K562 (cell line): ENCODE measurements at regions not wholly inside any gene's neighbourhood (a gene's known extent, or its start where the extent isn't known, plus 50 kb on each side); places are given as distances from the start of the nearest gene placed in this dataset.

Experiments
- ATAC-seq: fragments of 200-7000 bp; cut with Tn5 transposase; 3 replicates; pipeline ENCODE4 v1.9.1; 2020; ENCODE audit warnings: moderate library complexity
- BruUV-seq: library from RNA; stranded (reverse); fragments of 400-500 nt; replicated peaks from 2 replicates; lab custom pipeline; 2021; lab: Mats Ljungman, UMichigan
- CTCF ChIA-PET: fragments of 300-600 bp; formaldehyde crosslinking; extraction: SDS; loops from one replicate; lab custom pipeline; 2021; ENCODE audit warnings: low intra/inter-chr PET ratio; lab: Yijun Ruan, JAX
- POLR2A ChIA-PET: fragments of 300-600, 350-650 bp; sonication (Branson Sonifier 250); formaldehyde crosslinking; extraction: SDS; loops from one replicate; lab custom pipeline; 2021; ENCODE audit warnings: antibody characterized with exemption, inconsistent platforms; lab: Yijun Ruan, JAX
- DNase-seq, 4 experiments: peaks; one replicate each; pipeline versions ENCODE4 v3.0.0 to v3.0.0-alpha.2; 2011 to 2018; ENCODE audit warnings: low spot score in 3 of 4, mixed read lengths in 3 of 4; ENCODE audit errors: extremely low read depth in 1 of 4
- FAIRE-seq: peaks from 2 replicates; lab custom pipeline; 2011; peaks lifted over from hg19 to GRCh38; lab: Jason Lieb, UNC
- H2AFZ ChIP-seq: 2 replicates; pipeline ENCODE4 v1.6.0; 2011; ENCODE audit warnings: low read depth, low read length, control low read depth, inconsistent platforms
- H3K27ac ChIP-seq: fragments of 200-600 bp; 3 replicates; pipeline ENCODE4 v1.8.0; 2011; ENCODE audit warnings: low read depth, mild to moderate bottlenecking, control low read depth, inconsistent platforms, low read length, moderate library complexity, mixed read lengths; ENCODE audit errors: extremely low read depth
- H3K27me3 ChIP-seq, 2 experiments: fragments of 300-600 bp in 1 of 2; 2 replicates in 1 of 2; 3 replicates in 1 of 2; pipeline versions ENCODE4 v1.6.0 to v1.8.0; 2011; ENCODE audit warnings: inconsistent platforms in 2 of 2, low read length in 2 of 2, mild to moderate bottlenecking in 1 of 2, mixed read lengths in 1 of 2, moderate library complexity in 1 of 2; ENCODE audit not compliant: control insufficient read depth in 2 of 2, insufficient read depth in 2 of 2
- H3K36me3 ChIP-seq: fragments of 300-600 bp; 3 replicates; pipeline ENCODE4 v1.8.0; 2011; ENCODE audit warnings: mild to moderate bottlenecking, low read length, inconsistent platforms; ENCODE audit not compliant: control insufficient read depth, insufficient read depth
- H3K4me1 ChIP-seq, 2 experiments: fragments of 200-600 bp in 1 of 2; replicated peaks in 1 of 2; 2 replicates in 1 of 2; 3 replicates in 1 of 2; pipeline versions ENCODE4 v1.5.1 to v1.8.0; 2011; ENCODE audit warnings: inconsistent platforms in 2 of 2, low read length in 2 of 2, mild to moderate bottlenecking in 1 of 2, mixed read lengths in 1 of 2, moderate library complexity in 1 of 2; ENCODE audit not compliant: control insufficient read depth in 2 of 2, insufficient read depth in 2 of 2
- H3K4me2 ChIP-seq: 2 replicates; pipeline ENCODE4 v1.6.1; 2011; ENCODE audit warnings: low read length, control low read depth, inconsistent platforms, mixed read lengths; ENCODE audit not compliant: insufficient read depth
- H3K4me3 ChIP-seq: fragments of 200-600 bp; sonication (generic), shearing (Covaris generic); 2 replicates; pipeline ENCODE4 v1.5.1; 2016; ENCODE audit warnings: control low read depth, inconsistent platforms
- H3K79me2 ChIP-seq: fragments of 200-600 bp; 3 replicates; pipeline ENCODE4 v1.8.0; 2011; ENCODE audit warnings: low read length, inconsistent platforms; ENCODE audit not compliant: control insufficient read depth, insufficient read depth
- H3K9ac ChIP-seq, 2 experiments: 2 replicates each; pipeline versions ENCODE4 v1.6.0 to v1.6.1; 2011; ENCODE audit warnings: low read depth in 2 of 2, low read length in 2 of 2, control low read depth in 1 of 2, inconsistent platforms in 1 of 2, mild to moderate bottlenecking in 1 of 2, mixed read lengths in 1 of 2; ENCODE audit not compliant: insufficient read depth in 1 of 2
- H3K9me1 ChIP-seq: one replicate; pipeline ENCODE4 v1.6.0; 2011; ENCODE audit warnings: inconsistent platforms, mild to moderate bottlenecking, low read length, moderate library complexity; ENCODE audit not compliant: control insufficient read depth, insufficient read depth
- H3K9me3 ChIP-seq: replicated peaks from 2 replicates; pipeline ENCODE4 v1.5.1; 2011; ENCODE audit warnings: low read depth, low read length, inconsistent platforms; ENCODE audit not compliant: control insufficient read depth, insufficient read depth
- H4K20me1 ChIP-seq: replicated peaks from 2 replicates; pipeline ENCODE4 v1.6.1; 2011; ENCODE audit warnings: low read length, inconsistent platforms, mixed read lengths; ENCODE audit not compliant: control insufficient read depth, insufficient read depth
- BRF1 ChIP-seq: IDR thresholded peaks from 3 replicates; pipeline ENCODE4 v1.6.1; 2011; ENCODE audit warnings: borderline replicate concordance, mild to moderate bottlenecking; ENCODE audit not compliant: insufficient read length; ENCODE audit errors: extremely low read depth
- CBX8 ChIP-seq: fragments of 200-600 bp; sonication (generic); IDR thresholded peaks from 2 replicates; pipeline ENCODE4 v1.6.1; 2012; ENCODE audit warnings: borderline replicate concordance, mixed run types, low read depth, mild to moderate bottlenecking, moderate library complexity, mixed read lengths, low read length, control low read depth, inconsistent platforms; ENCODE audit not compliant: poor library complexity, severe bottlenecking; ENCODE audit errors: extremely low read depth
- CHD2 ChIP-seq: IDR thresholded peaks from 2 replicates; pipeline ENCODE4 v1.6.1; 2011; ENCODE audit warnings: low read depth, low read length
- EZH2 ChIP-seq: IDR thresholded peaks from 2 replicates; pipeline ENCODE4 v1.6.1; 2012; ENCODE audit warnings: low read depth, mild to moderate bottlenecking, inconsistent platforms, low read length, borderline replicate concordance
- NUFIP1 ChIP-seq: fragments of 450-650 bp; IDR thresholded peaks from 2 replicates; pipeline ENCODE4 v1.6.1; 2018; ENCODE audit not compliant: partially characterized antibody
- RNF2 ChIP-seq: sonication (generic); IDR thresholded peaks from 2 replicates; pipeline ENCODE4 v1.6.1; 2016
- SIN3B ChIP-seq: fragments of 450-650 bp; IDR thresholded peaks from 2 replicates; pipeline ENCODE4 v1.6.1; 2017; ENCODE audit warnings: low read depth, mild to moderate bottlenecking, moderate library complexity
- SRSF3 ChIP-seq: fragments of 200-400 bp; formaldehyde crosslinking; IDR thresholded peaks from 2 replicates; pipeline ENCODE4 v1.6.1; 2016; ENCODE audit warnings: mild to moderate bottlenecking, low read length, moderate library complexity; ENCODE audit not compliant: insufficient read depth
- ZFP30 ChIP-seq: fragments of 250-450 bp; sonication (Bioruptor Pico); IDR thresholded peaks from 2 replicates; pipeline ENCODE4 v1.8.0; 2022; ENCODE audit warnings: moderate library complexity, mild to moderate bottlenecking, inconsistent platforms, borderline replicate concordance
- ZFX ChIP-seq: sonication (generic); formaldehyde crosslinking; IDR thresholded peaks from 2 replicates; pipeline ENCODE4 v1.8.0; 2022; ENCODE audit warnings: mild to moderate bottlenecking, missing genetic modification reagents, moderate library complexity
- ZNF766 ChIP-seq: fragments of 200-800 bp; sonication (Bioruptor generic); conservative IDR thresholded peaks from 2 replicates; pipeline ENCODE4 v1.6.1; 2016; ENCODE audit warnings: missing genetic modification characterization, missing compliant biosample characterization
- WGBS: fragments of 100-300 bp; shearing (Covaris generic); methylation state at CpG from one replicate; pipeline ENCODE4 v1.1.6; 2016; ENCODE audit warnings: low coverage, mixed read lengths; ENCODE audit not compliant: insufficient coverage; ENCODE audit errors: missing lambda C conversion rate; 5-methylcytosine and 5-hydroxymethylcytosine counted together
- in situ Hi-C: fragments of 300-500 bp; cut with MboI; formaldehyde crosslinking; loops from 4 replicates; pipeline ENCODE4 v1.15.0; 2018; ENCODE audit warnings: inconsistent platforms, mixed read lengths
- intact Hi-C: fragments of 100-400 bp; cut with micrococcal nuclease; formaldehyde crosslinking; loops from 2 replicates; pipeline ENCODE4 v1.14.2; 2022
- TF ChIP-seq, protein P1 (sequence below): fragments of 250-450 bp; sonication (Bioruptor Pico); IDR thresholded peaks from 2 replicates; pipeline ENCODE4 v1.5.0; 2020; ENCODE audit warnings: mild to moderate bottlenecking
- TF ChIP-seq, protein P2 (sequence below): conservative IDR thresholded peaks from 2 replicates; pipeline ENCODE4 v1.6.1; 2011; ENCODE audit warnings: low read depth, mild to moderate bottlenecking, low read length; ENCODE audit not compliant: control insufficient read depth

DNA sequence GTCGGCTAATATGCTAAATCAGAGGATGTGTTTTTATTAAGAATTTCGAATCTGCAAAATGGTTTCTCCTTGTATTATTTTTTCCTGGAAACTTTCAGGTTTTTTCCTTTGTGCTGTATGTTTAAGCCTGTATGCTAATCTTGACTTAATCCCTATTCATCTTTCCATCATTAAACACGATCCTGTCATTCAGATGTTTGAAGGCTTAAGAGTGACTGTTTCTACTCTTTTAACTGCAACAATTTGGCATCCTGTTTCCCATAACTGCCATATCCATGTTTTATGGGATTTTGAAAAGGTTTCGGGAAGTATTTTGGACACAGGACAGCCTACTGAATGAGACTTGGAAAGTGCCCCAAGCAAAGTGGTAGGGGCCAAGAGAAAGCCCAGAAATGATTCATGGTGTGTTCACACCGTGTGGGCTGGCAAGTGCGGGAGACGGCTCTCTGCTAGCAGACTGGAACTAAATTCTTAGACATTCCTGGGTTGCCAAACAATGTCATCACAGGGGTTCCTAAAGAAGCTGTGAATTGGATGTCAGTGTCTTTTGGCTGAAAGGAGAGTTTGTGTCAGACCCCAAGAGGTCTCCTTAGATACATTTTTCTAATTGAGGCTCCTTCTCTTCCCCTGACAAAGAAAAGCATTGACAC, 125.4 kb upstream of the ADAMTS16 start:
- Histone ChIP-seq H2AFZ (no peak overlapping the region), H3K4me1 (no peaks in the 10 kb centered on the region), H3K9me3 (no peaks in the 10 kb centered on the region), H3K9ac (no peak overlapping the region), H3K9me1 (no peaks in the 10 kb centered on the region), H3K36me3 (no peaks in the 10 kb centered on the region), H3K79me2 (no peaks in the 10 kb centered on the region), H3K27me3 (peaks cover 0 to 5% of the 10 kb centered on the region in 2 experiments; a peak in 1 of 5 replicates), H3K4me3 (no peak overlapping the region), H3K27ac (no peak overlapping the region), H4K20me1 (no peaks in the 10 kb centered on the region; the same call in 1 of the 2 replicates), H3K4me2 (no peak overlapping the region)
- FAIRE-seq (no peak), DNase-seq (no peak), ATAC-seq (no peak)
- in situ Hi-C loops (no loop called here), intact Hi-C loops (no loop called here)
- POLR2A ChIA-PET = no interaction called here
- no peak for TF ChIP-seq CHD2
- no peak for TF ChIP-seq SIN3B
- no peak for TF ChIP-seq CBX8
- TF ChIP-seq, protein P1, sequence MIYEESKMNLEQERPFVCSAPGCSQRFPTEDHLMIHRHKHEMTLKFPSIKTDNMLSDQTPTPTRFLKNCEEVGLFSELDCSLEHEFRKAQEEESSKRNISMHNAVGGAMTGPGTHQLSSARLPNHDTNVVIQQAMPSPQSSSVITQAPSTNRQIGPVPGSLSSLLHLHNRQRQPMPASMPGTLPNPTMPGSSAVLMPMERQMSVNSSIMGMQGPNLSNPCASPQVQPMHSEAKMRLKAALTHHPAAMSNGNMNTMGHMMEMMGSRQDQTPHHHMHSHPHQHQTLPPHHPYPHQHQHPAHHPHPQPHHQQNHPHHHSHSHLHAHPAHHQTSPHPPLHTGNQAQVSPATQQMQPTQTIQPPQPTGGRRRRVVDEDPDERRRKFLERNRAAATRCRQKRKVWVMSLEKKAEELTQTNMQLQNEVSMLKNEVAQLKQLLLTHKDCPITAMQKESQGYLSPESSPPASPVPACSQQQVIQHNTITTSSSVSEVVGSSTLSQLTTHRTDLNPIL (CRISPR knock-in tag) = no peak
- TF ChIP-seq ZFP30 = no peak
- TF ChIP-seq ZFX (CRISPR knock-in tag) = no peak
- no peak for TF ChIP-seq EZH2
- TF ChIP-seq NUFIP1 = no peak
- TF ChIP-seq, protein P2, sequence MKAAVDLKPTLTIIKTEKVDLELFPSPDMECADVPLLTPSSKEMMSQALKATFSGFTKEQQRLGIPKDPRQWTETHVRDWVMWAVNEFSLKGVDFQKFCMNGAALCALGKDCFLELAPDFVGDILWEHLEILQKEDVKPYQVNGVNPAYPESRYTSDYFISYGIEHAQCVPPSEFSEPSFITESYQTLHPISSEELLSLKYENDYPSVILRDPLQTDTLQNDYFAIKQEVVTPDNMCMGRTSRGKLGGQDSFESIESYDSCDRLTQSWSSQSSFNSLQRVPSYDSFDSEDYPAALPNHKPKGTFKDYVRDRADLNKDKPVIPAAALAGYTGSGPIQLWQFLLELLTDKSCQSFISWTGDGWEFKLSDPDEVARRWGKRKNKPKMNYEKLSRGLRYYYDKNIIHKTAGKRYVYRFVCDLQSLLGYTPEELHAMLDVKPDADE = no peak
- no peak for TF ChIP-seq RNF2
- TF ChIP-seq BRF1 = no peak
- TF ChIP-seq ZNF766 (CRISPR knock-in tag) = no peak
- TF ChIP-seq SRSF3 = no peak
- no TSS peak for BruUV-seq
- CTCF ChIA-PET = no interaction called here
- under 1% methylated on average over 7 of the region's 7 CpGs for WGBS
